ENCODE measurements at regions not wholly inside any gene's neighbourhood (a gene's known extent, or its start where the extent isn't known, plus 50 kb on each side); places are given as distances from the start of the nearest gene placed in this dataset.

DNA sequence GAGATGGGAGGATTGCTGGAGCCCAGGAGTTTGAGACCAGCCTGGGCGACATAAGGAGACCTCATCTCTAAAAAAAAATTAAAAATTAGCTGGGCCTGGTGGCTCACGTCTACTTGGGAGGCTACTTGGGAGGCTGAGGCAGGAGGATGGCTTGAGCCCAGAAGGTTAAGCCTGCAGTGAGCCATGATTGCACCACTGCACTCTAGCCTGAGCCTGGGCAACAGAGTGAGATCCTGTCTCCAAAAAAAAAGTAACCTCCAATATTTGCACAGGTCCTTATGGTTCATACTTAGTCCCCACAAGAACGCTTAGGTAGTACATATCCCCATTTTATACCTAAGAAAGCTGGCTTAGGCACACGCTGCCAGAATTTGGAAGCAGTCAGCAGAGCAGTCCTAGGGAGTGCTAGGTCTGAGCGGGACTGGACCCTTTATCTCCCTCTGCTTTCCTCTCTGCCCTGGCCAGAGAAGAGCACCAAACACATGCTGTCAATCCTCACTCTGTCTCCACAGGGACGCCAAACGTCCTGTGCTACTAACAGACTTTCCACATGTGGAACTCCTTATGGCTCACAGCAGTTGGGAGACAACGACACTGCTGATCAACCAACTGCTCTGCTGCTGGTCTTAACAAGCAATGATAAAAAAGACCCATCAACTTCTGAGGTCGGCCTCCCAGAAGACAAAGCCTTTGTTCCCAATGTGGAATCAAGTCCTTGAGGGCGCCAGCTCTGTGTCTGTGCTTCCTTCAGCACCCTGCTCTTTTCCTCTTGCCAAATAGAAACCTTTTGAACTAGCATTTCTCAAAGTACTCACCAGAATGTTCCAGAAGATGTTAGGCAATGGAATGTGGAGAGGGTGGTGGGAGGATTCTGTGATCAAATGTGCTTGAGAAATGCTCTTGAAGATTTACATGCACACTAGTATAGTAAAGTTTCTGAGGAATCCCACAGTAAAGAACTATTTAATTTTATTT, 226.3 kb upstream of the DTNBP1 start:
- Histone ChIP-seq H3K4me3 (ENCODE audit: low read length) (no peak overlapping the region), H3K79me2 (ENCODE audit: low read length) (no peaks in the 10 kb centered on the region), H3K27ac (ENCODE audit: low read length) (no peak overlapping the region), H3K4me1 (ENCODE audit: insufficient read depth, low read length) (0 out of 2 replicates have a peak, but pooled peaks cover 2% of the 10 kb centered on the region), H3K9me2 (replicated peaks; ENCODE audit: low read length) (no peaks in the 10 kb centered on the region), H3K9ac (ENCODE audit: low read length) (no peak overlapping the region), H4K20me1 (ENCODE audit: low read length) (no peaks in the 10 kb centered on the region), H3K9me3 (ENCODE audit: low read length) (no peaks in the 10 kb centered on the region), H3K27me3 (ENCODE audit: low read length) (0 out of 2 replicates have a peak, but pooled peaks cover 7% of the 10 kb centered on the region), H3F3A (ENCODE audit: low read length, unreplicated experiment) (no peaks in the 10 kb centered on the region), H3K36me3 (ENCODE audit: low read depth, low read length) (no peaks in the 10 kb centered on the region), H3K4me2 (ENCODE audit: low read length) (no peak overlapping the region), H2AFZ (ENCODE audit: low read length) (no peak overlapping the region)
- intact Hi-C loops (cut with micrococcal nuclease) = no loop called here
- DNase-seq (no peak), ATAC-seq (no peak)
- no TSS peak for BruUV-seq (replicated peaks)
- TF ChIP-seq EZH2phosphoT487 (IDR thresholded peaks at IDR 0.05; ENCODE audit: borderline replicate concordance, low read length) = no peak
- TF ChIP-seq, protein P1, sequence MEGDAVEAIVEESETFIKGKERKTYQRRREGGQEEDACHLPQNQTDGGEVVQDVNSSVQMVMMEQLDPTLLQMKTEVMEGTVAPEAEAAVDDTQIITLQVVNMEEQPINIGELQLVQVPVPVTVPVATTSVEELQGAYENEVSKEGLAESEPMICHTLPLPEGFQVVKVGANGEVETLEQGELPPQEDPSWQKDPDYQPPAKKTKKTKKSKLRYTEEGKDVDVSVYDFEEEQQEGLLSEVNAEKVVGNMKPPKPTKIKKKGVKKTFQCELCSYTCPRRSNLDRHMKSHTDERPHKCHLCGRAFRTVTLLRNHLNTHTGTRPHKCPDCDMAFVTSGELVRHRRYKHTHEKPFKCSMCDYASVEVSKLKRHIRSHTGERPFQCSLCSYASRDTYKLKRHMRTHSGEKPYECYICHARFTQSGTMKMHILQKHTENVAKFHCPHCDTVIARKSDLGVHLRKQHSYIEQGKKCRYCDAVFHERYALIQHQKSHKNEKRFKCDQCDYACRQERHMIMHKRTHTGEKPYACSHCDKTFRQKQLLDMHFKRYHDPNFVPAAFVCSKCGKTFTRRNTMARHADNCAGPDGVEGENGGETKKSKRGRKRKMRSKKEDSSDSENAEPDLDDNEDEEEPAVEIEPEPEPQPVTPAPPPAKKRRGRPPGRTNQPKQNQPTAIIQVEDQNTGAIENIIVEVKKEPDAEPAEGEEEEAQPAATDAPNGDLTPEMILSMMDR (conservative IDR thresholded peaks at IDR 0.05; ENCODE audit: low read depth, low read length) = no peak
- TF ChIP-seq EZH2 (IDR thresholded peaks at IDR 0.05; ENCODE audit: low read length, unreplicated experiment) = no peak
- ChIA-PET CTCF (no interaction called here), POLR2A (ENCODE audit: unreplicated experiment) (no interaction called here)

DNA sequence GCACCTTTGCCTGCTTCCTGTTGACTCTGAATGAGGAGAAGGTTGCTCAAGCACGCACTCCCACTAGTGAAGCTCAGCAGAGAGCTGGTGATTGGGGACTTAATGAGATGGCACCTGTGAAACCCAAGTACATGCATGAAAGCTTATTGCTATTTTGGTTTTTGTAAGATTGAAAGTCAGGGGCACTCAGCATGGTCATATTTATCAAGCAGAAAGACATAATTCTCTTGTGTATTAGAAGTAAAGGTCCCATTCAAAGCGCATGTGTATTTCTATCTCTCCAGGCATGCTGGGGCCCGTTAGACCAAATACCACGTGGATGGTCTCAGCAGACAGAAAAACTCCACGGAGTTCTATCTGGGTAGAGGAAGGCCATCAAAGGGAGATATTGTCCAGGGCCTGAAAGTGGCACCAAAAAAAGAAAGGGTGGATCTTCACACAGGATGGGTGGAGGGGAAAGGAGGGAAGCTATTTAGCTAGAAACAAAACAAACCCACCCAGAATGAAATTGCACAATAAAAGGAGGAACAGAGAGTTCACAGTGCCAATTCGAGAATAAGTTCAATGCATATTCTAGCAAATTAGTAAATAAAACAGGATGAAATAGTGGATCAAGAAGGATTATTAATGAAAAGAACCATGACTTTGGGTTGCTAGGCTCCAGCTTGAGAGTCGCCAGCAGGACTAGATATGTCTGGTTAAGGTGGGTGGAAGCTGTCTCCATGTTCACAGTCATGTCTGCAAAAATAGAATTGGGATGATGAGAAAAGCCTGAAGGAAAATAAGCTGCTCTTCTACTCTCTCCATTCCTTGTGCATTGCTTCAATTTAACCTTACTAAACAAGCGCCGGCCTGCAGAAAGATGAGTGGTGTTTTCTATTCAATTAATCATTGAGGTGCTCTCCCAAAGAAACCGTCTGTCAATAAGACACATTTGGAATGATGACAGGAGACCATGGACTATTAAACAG, 224.9 kb upstream of the DTNBP1 start:
- H3K27ac ChIP-seq (ENCODE audit: low read length) = no peak overlapping the region
- no peaks in the 10 kb centered on the region for H3F3A ChIP-seq (ENCODE audit: low read length, unreplicated experiment)
- no peak overlapping the region for H2AFZ ChIP-seq (ENCODE audit: low read length)
- no peak for DNase-seq
- no TSS peak for BruUV-seq (replicated peaks)
- intact Hi-C loops (cut with micrococcal nuclease) = no loop called here
- TF ChIP-seq EZH2phosphoT487 (IDR thresholded peaks at IDR 0.05; ENCODE audit: borderline replicate concordance, low read length) (no peak), EZH2 (IDR thresholded peaks at IDR 0.05; ENCODE audit: low read length, unreplicated experiment) (no peak)
- TF ChIP-seq, protein P1 (conservative IDR thresholded peaks at IDR 0.05; ENCODE audit: low read depth, low read length) = no peak
- H3K79me2 ChIP-seq (ENCODE audit: low read length) = no peaks in the 10 kb centered on the region
- ChIA-PET POLR2A (ENCODE audit: unreplicated experiment) (no interaction called here), CTCF (no interaction called here)
- H4K20me1 ChIP-seq (ENCODE audit: low read length) = no peaks in the 10 kb centered on the region
- no peak overlapping the region for H3K4me2 ChIP-seq (ENCODE audit: low read length)
- no peaks in the 10 kb centered on the region for H3K9me2 ChIP-seq (replicated peaks; ENCODE audit: low read length)
- H3K4me1 ChIP-seq (ENCODE audit: insufficient read depth, low read length) = no peaks in the 10 kb centered on the region
- no peak overlapping the region for H3K4me3 ChIP-seq (ENCODE audit: low read length)
- no peak for ATAC-seq
- H3K9me3 ChIP-seq (ENCODE audit: low read length) = no peaks in the 10 kb centered on the region
- no peak overlapping the region for H3K9ac ChIP-seq (ENCODE audit: low read length)
- H3K27me3 ChIP-seq (ENCODE audit: low read length) = 0 out of 2 replicates have a peak, but pooled peaks cover 7% of the 10 kb centered on the region
- H3K36me3 ChIP-seq (ENCODE audit: low read depth, low read length) = no peaks in the 10 kb centered on the region
